ENCODE measurements at regions not wholly inside any gene's neighbourhood (a gene's known extent, or its start where the extent isn't known, plus 50 kb on each side); places are given as distances from the start of the nearest gene placed in this dataset.

GRCh38 chr7:9201928-9202327, 768.5 kb downstream of the NXPH1 start:
- Histone ChIP-seq H3K9me3 (no peaks in the 10 kb centered on the region), H3K27me3 (no peaks in the 10 kb centered on the region), H3K27ac (no peak overlapping the region), H3K4me3 (no peak overlapping the region), H3K36me3 (no peaks in the 10 kb centered on the region), H3K4me1 (no peaks in the 10 kb centered on the region)
- TF ChIP-seq CTCF (IDR thresholded peaks at IDR 0.05): no peak
- DNase-seq (no peak), ATAC-seq (no peak)
- intact Hi-C loops (cut with DNase I): no loop called here

- Histone ChIP-seq H3K36me3 (no peaks in the 10 kb centered on the region), H3K27me3 (no peaks in the 10 kb centered on the region), H3K4me1 (no peaks in the 10 kb centered on the region), H3K27ac (no peak overlapping the region), H3K9me3 (no peaks in the 10 kb centered on the region), H3K4me3 (no peak overlapping the region)
- no peak for TF ChIP-seq CTCF (IDR thresholded peaks at IDR 0.05)
- DNase-seq (no peak), ATAC-seq (no peak)
- intact Hi-C loops (cut with DNase I): no loop called here
These were observed 771.2 kb downstream of the NXPH1 start for GRCh38 chr7:9204571-9204970.

- no peak for TF ChIP-seq CTCF (IDR thresholded peaks at IDR 0.05)
- ATAC-seq (no peak), DNase-seq (no peak)
- Histone ChIP-seq H3K27me3 (no peaks in the 10 kb centered on the region), H3K4me3 (no peak overlapping the region), H3K27ac (no peak overlapping the region), H3K36me3 (no peaks in the 10 kb centered on the region), H3K9me3 (no peaks in the 10 kb centered on the region), H3K4me1 (no peaks in the 10 kb centered on the region)
- intact Hi-C loops (cut with DNase I): no loop called here
These were observed 776.7 kb downstream of the NXPH1 start for GRCh38 chr7:9210114-9210513.

GRCh38 chr7:9217204-9217603, 783.8 kb downstream of the NXPH1 start:
- H3K36me3 ChIP-seq: no peaks in the 10 kb centered on the region
- ATAC-seq (no peak), DNase-seq (no peak)
- H3K4me1 ChIP-seq: no peaks in the 10 kb centered on the region
- no peak for TF ChIP-seq CTCF (IDR thresholded peaks at IDR 0.05)
- H3K27ac ChIP-seq: no peak overlapping the region
- intact Hi-C loops (cut with DNase I): no loop called here
- no peaks in the 10 kb centered on the region for H3K27me3 ChIP-seq
- H3K4me3 ChIP-seq: no peak overlapping the region
- no peaks in the 10 kb centered on the region for H3K9me3 ChIP-seq

GRCh38 chr7:9226500-9226899, 793.1 kb downstream of the NXPH1 start:
- TF ChIP-seq CTCF (IDR thresholded peaks at IDR 0.05): no peak
- H3K4me1 ChIP-seq: no peaks in the 10 kb centered on the region
- no peaks in the 10 kb centered on the region for H3K36me3 ChIP-seq
- no peak overlapping the region for H3K4me3 ChIP-seq
- no peaks in the 10 kb centered on the region for H3K27me3 ChIP-seq
- intact Hi-C loops (cut with DNase I): no loop called here
- DNase-seq: no peak
- H3K9me3 ChIP-seq: peaks cover 0 to 3% of the 10 kb centered on the region in 2 donors
- no peak overlapping the region for H3K27ac ChIP-seq
- ATAC-seq: no peak

Measured in left lung (tissue), 4 donors.